Heart right ventricle (tissue), 16 donors: ENCODE measurements at regions not wholly inside any gene's neighbourhood (a gene's known extent, or its start where the extent isn't known, plus 50 kb on each side); places are given as distances from the start of the nearest gene placed in this dataset.

Experiments used
- ATAC-seq, 8 donors: fragments of 200-7000 bp; cut with Tn5 transposase; one replicate each; pipeline ENCODE4 v1.9.1; 2020; ENCODE audit warnings: mild to moderate bottlenecking in 8 of 8, moderate library complexity in 8 of 8, moderate number of reproducible peaks in 1 of 8
- DNase-seq, 2 donors: peaks; one replicate each; pipeline ENCODE4 v3.0.0-alpha.2; 2020
- H3K27ac ChIP-seq, 10 donors: fragments of 200-600 bp; sonication (generic) in 2 of 10; one replicate each; pipeline versions ENCODE4 v1.5.0 to v1.8.0; 2020 to 2022; ENCODE audit warnings: mild to moderate bottlenecking in 3 of 10
- H3K27me3 ChIP-seq, 7 donors: fragments of 200-600 bp; one replicate each; pipeline ENCODE4 v1.8.0; 2021 to 2022; ENCODE audit warnings: mild to moderate bottlenecking in 2 of 7
- H3K36me3 ChIP-seq, 9 donors: fragments of 200-600 bp; sonication (generic) in 1 of 9; one replicate each; pipeline versions ENCODE4 v1.5.0 to v1.8.0; 2020 to 2022; ENCODE audit warnings: mild to moderate bottlenecking in 2 of 9
- H3K4me1 ChIP-seq, 9 donors: fragments of 200-600 bp; sonication (generic) in 1 of 9; one replicate each; pipeline versions ENCODE4 v1.5.0 to v1.8.0; 2020 to 2022; ENCODE audit warnings: mild to moderate bottlenecking in 4 of 9
- H3K4me3 ChIP-seq, 10 donors: fragments of 200-600 bp; sonication (generic) in 2 of 10; one replicate each; pipeline versions ENCODE4 v1.5.0 to v1.8.0; 2020 to 2022; ENCODE audit warnings: mild to moderate bottlenecking in 7 of 10, moderate library complexity in 2 of 10
- H3K9me3 ChIP-seq, 11 donors: fragments of 200-600 bp in 10 of 11; sonication (generic) in 2 of 11; one replicate each; pipeline versions ENCODE4 v1.5.0 to v1.8.0; 2013 to 2022; ENCODE audit warnings: mild to moderate bottlenecking in 2 of 11, control low read depth in 1 of 11, moderate library complexity in 1 of 11
- WGBS, 2 donors: extraction: QIAGEN DNeasy Blood & Tissue Kit; methylation state at CpG; one replicate each; pipeline ENCODE4 v1.1.7; 2013; ENCODE audit warnings: inconsistent platforms in 1 of 2; 5-methylcytosine and 5-hydroxymethylcytosine counted together
- intact Hi-C, 10 donors: fragments of 100-400 bp; cut with DNase I; formaldehyde crosslinking; loops; one replicate each; pipeline versions ENCODE4 v1.11.1 to v1.14.2; 2022
- TF ChIP-seq, protein P1 (sequence below), 9 donors: fragments of 200-600 bp; sonication (generic) in 2 of 9; IDR thresholded peaks; one replicate each; pipeline versions ENCODE4 v1.5.0 to v1.8.0; 2021 to 2022; ENCODE audit warnings: antibody characterized with exemption in 9 of 9, mild to moderate bottlenecking in 5 of 9, moderate library complexity in 1 of 9
- donor health status: Arrhythmogenic right ventricular cardiomyopathy.
- donor health status: ischemic (EF 13 %, LVEDD 7.1; RV severe dilation, severe dysfunction).
- donor health status: healthy with polysubstance abuse.
- donor health status: DM: no; HTN: yes; CAD: no.
- donor health status: DM: no; HTN: no; CAD: no.
- donor health status: ischemic (EF 25% LVEDD 6.9; RV normal size, moderate dysfunction).
- donor health status: ischemic (EF 25% LVEDD 5.7; RV mildly dilated, moderate dysfunction).
- donor health status: healthy.
- donor health status: DM: yes; HTN: yes; CAD: no.
- donor health status: Ischemic cardiomyopathy.
- donor health status: ischemic (EF 35%, LVEDD 5.7; RV mildly dilated, moderate dysfunction).
- donor health status: nonischemic (EF 11% LVEDD 7.7; RV severe dilation, severe dysfunction).
- donor health status: DM: yes; HTN: yes; CAD: no.
- donor health status: PGD.
- donor health status: ischemic (EF 29% LVEDD 5.4; RV normal size, mild dysfunction).
- donor health status: nonischemic (EF 23%, LVEDD 6.1; RV moderate dilation, normal function).

GRCh38 chr1:117752661-117753060, 146.8 kb downstream of the TENT5C start:
- no peak overlapping the region for H3K4me3 ChIP-seq
- no peak overlapping the region for H3K27ac ChIP-seq
- TF ChIP-seq, protein P1, sequence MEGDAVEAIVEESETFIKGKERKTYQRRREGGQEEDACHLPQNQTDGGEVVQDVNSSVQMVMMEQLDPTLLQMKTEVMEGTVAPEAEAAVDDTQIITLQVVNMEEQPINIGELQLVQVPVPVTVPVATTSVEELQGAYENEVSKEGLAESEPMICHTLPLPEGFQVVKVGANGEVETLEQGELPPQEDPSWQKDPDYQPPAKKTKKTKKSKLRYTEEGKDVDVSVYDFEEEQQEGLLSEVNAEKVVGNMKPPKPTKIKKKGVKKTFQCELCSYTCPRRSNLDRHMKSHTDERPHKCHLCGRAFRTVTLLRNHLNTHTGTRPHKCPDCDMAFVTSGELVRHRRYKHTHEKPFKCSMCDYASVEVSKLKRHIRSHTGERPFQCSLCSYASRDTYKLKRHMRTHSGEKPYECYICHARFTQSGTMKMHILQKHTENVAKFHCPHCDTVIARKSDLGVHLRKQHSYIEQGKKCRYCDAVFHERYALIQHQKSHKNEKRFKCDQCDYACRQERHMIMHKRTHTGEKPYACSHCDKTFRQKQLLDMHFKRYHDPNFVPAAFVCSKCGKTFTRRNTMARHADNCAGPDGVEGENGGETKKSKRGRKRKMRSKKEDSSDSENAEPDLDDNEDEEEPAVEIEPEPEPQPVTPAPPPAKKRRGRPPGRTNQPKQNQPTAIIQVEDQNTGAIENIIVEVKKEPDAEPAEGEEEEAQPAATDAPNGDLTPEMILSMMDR (IDR thresholded peaks at IDR 0.05) = no peak
- no peaks in the 10 kb centered on the region for H3K36me3 ChIP-seq
- no peaks in the 10 kb centered on the region for H3K9me3 ChIP-seq
- H3K27me3 ChIP-seq = no peaks in the 10 kb centered on the region
- ATAC-seq (no peak), DNase-seq (no peak)
- H3K4me1 ChIP-seq = peaks cover 0 to 11% (median 0%) of the 10 kb centered on the region in 9 donors
- intact Hi-C loops = loop anchor here (2.0 to 10.0 kb wide), 9 partner anchors 70 to 688 kb away; partner anchors contain the start of genes TENT5C (in 6 of the 10) and TTF2 (in 3 of the 10)

DNA sequence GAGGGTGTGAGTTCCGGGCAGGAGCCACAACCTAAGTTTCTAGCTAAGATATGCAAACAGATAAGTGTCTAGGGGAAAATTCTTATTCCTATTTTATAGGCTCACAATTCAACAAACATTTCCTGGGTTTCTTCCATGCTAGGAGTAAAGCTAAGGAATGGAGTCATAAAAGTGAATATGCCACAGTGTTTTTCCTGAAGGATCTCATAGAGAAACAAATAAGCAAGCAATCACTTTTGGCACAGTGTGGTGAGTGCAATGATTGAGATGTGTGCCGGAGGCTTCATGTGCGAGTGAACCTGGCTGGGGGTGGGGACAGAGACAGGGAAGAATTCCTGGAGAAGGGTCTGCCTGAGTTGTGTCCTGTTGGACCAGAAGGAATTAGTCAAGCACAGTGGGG, 147.4 kb downstream of the TENT5C start:
- 57 to 65% methylated on average over 3 of the region's 3 CpGs for WGBS, 2 donors
- H3K27ac ChIP-seq = no peak overlapping the region
- H3K27me3 ChIP-seq = no peaks in the 10 kb centered on the region
- intact Hi-C loops = loop anchor here (2.0 to 10.0 kb wide), 9 partner anchors 71 to 688 kb away; partner anchors contain the start of genes TENT5C (in 6 of the 10) and TTF2 (in 3 of the 10)
- ATAC-seq (no peak), DNase-seq (no peak)
- no peaks in the 10 kb centered on the region for H3K36me3 ChIP-seq
- H3K9me3 ChIP-seq = no peaks in the 10 kb centered on the region
- H3K4me3 ChIP-seq = no peak overlapping the region
- H3K4me1 ChIP-seq = peaks cover 0 to 12% (median 0%) of the 10 kb centered on the region in 9 donors
- TF ChIP-seq, protein P1 (IDR thresholded peaks at IDR 0.05) = no peak

DNA sequence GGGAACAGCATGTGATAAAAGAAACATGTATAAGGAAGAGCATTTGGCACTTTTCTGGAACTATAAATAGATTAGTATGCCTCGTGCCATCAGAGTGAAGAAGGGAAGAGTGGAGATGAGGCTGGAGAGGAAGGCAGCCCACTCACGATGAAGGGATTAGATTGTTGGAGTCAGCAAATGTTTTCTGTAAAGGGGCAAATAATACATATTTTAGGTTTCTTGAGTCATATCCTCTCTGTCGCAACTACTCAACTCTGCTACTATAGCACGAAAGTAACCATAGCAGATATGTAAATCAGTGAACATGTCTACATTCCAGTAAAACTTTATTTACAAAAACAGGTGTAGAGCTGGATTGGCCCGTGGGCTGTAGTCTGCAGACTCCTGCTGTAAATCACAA, 147.8 kb downstream of the TENT5C start:
- H3K4me3 ChIP-seq = peak overlapping the region in 5 of 10 donors; percentile 14 to 39 (median 30)
- peak in 3 of 8 donors; percentile 12 to 32 (median 15) for ATAC-seq
- H3K36me3 ChIP-seq = no peaks in the 10 kb centered on the region
- intact Hi-C loops = loop anchor here (2.0 to 10.0 kb wide), 11 partner anchors 71 to 689 kb away; partner anchors contain the start of genes TENT5C (in 6 of the 10) and TTF2 (in 3 of the 10)
- 38 to 41% methylated on average over 5 of the region's 5 CpGs for WGBS, 2 donors
- no peak overlapping the region for H3K27ac ChIP-seq
- no peak for DNase-seq
- peaks cover 0 to 16% (median 3%) of the 10 kb centered on the region in 9 donors for H3K4me1 ChIP-seq
- no peaks in the 10 kb centered on the region for H3K9me3 ChIP-seq
- TF ChIP-seq, protein P1 (IDR thresholded peaks at IDR 0.05) = no peak
- no peaks in the 10 kb centered on the region for H3K27me3 ChIP-seq

DNA sequence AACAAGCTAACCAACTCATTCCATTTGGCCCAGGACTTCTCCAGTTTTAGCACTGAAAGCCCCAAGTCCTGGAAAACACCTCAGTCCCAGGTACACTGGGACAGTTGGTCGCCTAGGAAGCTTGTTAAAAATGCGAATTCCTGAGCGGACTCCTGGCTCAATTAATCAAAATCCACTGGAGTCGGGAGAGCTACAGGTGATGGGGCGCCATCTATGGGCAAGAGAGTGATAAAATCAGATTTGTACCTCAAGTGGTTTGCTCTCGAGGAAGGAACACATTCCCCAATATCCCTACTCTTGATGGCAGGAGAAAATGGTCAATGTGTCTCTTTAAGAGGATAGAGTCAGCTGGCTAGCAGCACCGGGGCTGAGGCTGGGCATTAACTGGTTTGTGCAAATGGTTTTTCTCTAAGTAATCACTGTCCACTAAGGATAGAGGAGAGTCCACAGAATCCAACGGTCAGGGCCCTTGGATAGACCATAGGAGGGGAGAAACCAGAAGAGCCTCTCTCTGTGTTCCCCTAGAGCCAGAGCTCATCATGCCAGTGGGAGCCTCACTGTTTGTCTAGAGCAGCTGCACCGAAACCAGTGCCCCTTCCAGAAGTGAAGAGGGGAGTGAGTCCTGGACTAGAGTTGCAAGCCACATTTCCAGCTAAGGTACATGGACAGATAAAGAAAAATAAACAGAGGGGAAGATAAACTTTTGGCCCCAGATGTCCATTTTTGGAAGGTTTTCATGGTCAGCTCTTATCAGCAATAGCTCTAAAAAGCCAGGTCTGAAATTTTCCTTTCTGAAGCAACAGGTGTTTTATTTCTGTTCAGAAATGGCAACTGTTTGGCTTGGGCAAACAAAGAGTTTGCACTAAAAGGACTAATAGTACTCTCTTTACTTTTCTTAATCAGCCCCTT, 148.5 kb downstream of the TENT5C start:
- Histone ChIP-seq H3K27me3 (no peaks in the 10 kb centered on the region), H3K4me3 (peak overlapping the region in 5 of 10 donors; percentile 14 to 39 (median 30)), H3K4me1 (peaks cover 0 to 21% (median 3%) of the 10 kb centered on the region in 9 donors), H3K9me3 (no peaks in the 10 kb centered on the region), H3K27ac (no peak overlapping the region), H3K36me3 (no peaks in the 10 kb centered on the region)
- ATAC-seq (peak in 6 of 8 donors; percentile 43 to 55 (median 46)), DNase-seq (peak in 1 of 2 donors; percentile 65)
- intact Hi-C loops = loop anchor here (2.0 to 10.0 kb wide), 11 partner anchors 72 to 690 kb away; partner anchors contain the start of genes TENT5C (in 6 of the 10) and TTF2 (in 3 of the 10)
- TF ChIP-seq, protein P1 (IDR thresholded peaks at IDR 0.05) = peak; percentile 60 to 91 (median 78)
- 13 to 16% methylated on average over 9 of the region's 9 CpGs for WGBS, 2 donors
